ENCODE measurements at regions not wholly inside any gene's neighbourhood (a gene's known extent, or its start where the extent isn't known, plus 50 kb on each side); places are given as distances from the start of the nearest gene placed in this dataset.
"Not testable (repeated sequence)": the region's sequence is repeated elsewhere in the genome, so short reads cannot be mapped to it uniquely, and the experiment has no call there.

- no peak for DNase-seq (ENCODE audit: low read depth in 2 of 2)
These were observed 1415.1 kb upstream of the ZEB2 start for GRCh38 chr2:145935016-145935415.

- no peak for DNase-seq (ENCODE audit: low read depth in 2 of 2)
These were observed 1412.0 kb upstream of the ZEB2 start for GRCh38 chr2:145931781-145932395.

DNA sequence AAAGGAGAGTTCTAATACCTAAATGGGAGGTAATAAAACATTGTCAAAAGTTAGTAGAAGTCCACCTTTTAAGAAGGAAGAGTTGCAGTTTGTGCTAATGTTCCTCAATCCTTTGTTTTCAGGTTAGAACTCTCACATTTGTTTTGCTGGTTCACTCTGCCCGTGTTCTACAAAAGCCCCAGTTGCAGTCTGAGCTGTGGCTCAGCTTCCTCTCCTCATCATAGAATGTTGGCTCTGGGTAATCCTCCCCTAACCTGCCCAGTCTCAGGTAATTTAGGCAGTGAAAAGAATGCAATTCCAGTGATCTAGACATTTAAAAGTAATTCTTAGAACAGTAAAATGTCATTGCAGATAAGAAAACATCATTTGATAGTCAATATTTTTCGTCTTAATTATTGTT, 1410.4 kb upstream of the ZEB2 start:
- DNase-seq (ENCODE audit: low read depth in 2 of 2) = no peak

GRCh38 chr2:145927131-145927950, 1407.4 kb upstream of the ZEB2 start:
- DNase-seq (ENCODE audit: low read depth in 2 of 2) = no peak

DNA sequence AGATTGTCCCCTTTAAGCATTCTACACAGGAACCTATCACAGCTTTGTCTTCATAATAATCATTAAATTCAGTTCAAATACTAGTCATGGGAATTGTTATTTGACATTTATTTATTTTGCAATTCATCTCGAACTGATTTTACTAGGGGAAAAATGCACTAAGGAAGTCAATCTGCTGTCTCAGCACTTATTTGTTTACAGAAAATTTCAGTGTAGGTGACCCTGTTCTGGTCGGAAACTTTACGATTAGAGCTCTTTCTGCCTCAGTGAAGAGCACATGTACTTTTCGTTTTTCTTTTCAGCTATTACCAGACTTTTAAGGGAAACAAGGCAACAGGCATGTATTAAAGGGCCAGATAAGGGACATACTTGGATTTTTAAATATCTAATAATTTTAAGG, 1405.7 kb upstream of the ZEB2 start:
- DNase-seq (ENCODE audit: low read depth in 2 of 2) = no peak

- no peak for DNase-seq (ENCODE audit: low read depth in 2 of 2)
These were observed 1399.6 kb upstream of the ZEB2 start for GRCh38 chr2:145919477-145919876.

- no peak for DNase-seq (ENCODE audit: low read depth in 2 of 2)
These were observed 1399.0 kb upstream of the ZEB2 start for GRCh38 chr2:145918951-145919350.

DNA sequence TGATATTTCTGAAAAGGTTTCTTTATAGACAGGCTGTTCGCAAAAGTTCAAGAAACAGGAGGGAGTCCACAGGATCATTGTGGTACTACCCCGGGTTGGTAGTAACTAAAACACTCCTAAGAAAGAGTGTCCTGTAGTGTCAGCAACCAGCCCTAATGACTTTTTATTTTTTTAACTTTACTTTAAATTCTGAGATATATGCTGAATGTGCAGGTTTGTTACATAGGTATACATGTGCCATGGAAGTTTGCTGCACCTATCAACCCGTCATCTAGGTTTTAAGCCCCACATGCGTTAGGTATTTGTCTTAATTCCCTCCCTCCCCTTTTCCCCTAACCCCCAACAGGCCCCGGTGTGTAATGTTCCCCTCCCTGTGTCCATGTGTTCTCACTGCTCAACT, 1396.9 kb upstream of the ZEB2 start:
- DNase-seq (ENCODE audit: low read depth in 2 of 2) = no peak

DNA sequence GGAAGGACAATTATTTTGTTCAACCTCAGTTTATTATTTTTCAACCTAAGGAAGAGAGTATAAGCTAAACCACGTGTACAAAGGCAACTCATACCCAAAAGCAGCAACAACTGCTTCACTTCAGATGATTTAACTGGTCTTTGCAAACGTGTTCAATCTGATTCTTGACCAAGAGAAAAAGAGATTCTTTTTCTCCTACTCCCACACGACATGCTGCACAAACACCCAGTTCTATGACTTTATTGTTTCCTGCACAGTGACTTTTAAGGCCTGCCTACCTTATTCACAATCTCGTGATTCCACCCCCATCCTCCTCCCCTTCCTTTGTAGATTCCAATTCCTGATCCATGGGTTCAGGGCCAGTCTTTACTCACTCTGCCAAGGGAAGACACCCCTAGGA, 1394.8 kb upstream of the ZEB2 start:
- no peak for DNase-seq (ENCODE audit: low read depth in 2 of 2)

DNA sequence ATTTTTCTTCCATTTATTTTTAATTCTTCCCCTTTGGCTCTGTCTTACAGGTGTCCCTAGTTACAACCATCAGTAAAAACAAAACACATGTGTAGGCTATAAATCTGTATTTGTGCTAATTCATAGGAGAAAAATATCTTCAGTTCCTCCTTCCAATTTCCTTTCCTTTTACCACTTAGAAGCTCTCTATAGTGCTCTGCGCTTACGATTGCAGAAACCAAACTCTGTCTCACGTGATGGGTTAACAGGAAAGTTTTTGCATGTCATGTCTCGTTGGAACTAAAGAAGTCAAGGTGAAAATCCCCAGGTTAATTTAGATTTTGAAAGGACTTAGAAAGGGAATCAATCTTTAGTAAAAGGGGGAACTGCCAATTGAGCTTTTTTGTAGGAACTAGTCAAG, 1390.5 kb upstream of the ZEB2 start:
- no peak for DNase-seq (ENCODE audit: low read depth in 2 of 2)

DNA sequence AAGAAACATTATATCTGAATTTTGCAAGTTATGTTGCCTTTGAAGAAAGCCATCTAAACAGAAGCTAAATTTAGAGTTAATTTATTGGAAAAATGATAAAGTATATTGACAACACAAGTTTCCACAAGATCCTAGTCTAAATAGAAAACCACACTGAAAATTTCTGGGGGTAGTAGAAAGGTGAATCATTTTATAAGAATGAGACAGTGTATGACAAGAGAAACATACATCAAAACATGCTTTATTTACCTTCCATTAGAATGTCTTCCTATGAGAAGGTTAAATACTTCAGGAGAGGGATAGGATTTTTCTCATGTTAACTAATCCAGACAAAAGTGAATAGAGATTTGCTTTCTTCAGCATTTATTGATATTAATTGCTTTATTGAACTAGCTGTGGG, 1389.8 kb upstream of the ZEB2 start:
- no peak for DNase-seq (ENCODE audit: low read depth in 2 of 2)

- no peak for DNase-seq (ENCODE audit: low read depth in 2 of 2)
These were observed 1389.3 kb upstream of the ZEB2 start for GRCh38 chr2:145909175-145909755.

GRCh38 chr2:145906354-145906753, 1386.4 kb upstream of the ZEB2 start:
- DNase-seq (ENCODE audit: low read depth in 2 of 2) = no peak

- DNase-seq (ENCODE audit: low read depth in 2 of 2) = no peak
These were observed 1385.5 kb upstream of the ZEB2 start for GRCh38 chr2:145905371-145905770.

DNA sequence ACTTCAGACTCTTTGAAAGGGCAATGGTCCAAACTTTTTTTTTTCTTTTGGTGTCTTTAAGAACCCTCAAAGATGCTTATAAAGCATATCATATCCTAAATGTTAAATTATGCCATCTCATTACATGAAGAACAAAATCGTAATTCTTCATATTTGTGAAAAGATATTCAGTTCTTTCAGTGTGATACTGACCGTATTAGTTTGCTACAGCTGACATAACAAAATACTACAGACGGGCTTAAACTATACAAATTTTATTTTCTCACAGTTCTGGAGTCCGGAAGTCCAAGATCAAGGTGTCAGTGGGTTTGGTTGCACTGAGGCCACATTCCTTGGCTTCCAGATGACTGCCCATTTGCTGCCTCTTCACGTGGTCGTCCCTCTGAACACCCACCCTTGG, 1377.2 kb upstream of the ZEB2 start:
- DNase-seq (ENCODE audit: low read depth in 2 of 2) = no peak

- no peak for DNase-seq (ENCODE audit: low read depth in 2 of 2)
These were observed 1368.0 kb upstream of the ZEB2 start for GRCh38 chr2:145887915-145888314.

GRCh38 chr2:145880997-145881396, 1361.1 kb upstream of the ZEB2 start:
- DNase-seq (ENCODE audit: low read depth in 2 of 2) = not testable (repeated sequence)

DNA sequence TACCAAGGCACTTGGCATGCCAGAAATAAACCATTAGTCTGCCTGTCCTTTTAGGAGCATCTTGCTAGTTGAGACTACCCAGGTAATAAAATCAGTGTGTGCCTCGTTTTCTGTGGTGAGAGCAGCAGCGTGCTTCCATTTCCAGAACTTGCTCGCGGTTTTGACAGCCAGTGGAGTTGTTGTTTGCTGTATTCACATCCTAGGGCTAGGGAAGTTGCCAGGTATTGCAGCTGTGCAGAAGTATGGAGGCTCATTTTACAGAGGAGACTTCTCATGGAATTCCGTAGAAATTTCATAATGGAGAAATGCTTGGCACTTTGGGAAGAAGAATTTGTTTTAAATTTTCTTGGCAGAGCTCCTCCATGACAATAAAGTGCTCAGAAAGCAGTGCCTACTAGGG, 1355.1 kb upstream of the ZEB2 start:
- no peak for DNase-seq (ENCODE audit: low read depth in 2 of 2)

DNA sequence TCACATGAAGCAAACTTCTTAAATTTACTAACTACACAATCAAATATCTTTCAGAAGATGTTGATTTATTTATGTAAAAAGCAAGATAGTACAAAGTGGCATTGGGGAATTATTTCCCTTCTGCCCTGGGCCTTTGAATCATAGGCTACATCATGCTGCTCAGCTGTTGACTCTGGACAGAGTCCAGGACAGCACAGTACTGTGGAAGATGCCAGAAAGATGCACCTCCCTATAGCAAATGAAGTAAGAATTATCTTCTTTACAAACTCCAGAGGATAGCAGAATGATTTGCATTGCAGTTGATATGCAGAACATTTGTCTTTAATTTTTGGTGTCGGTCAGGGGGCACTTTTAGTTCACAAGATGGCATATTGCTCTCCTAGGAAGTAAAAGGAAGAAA, 1354.5 kb upstream of the ZEB2 start:
- DNase-seq (ENCODE audit: low read depth in 2 of 2) = peak; percentile 20 to 31

- no peak for DNase-seq (ENCODE audit: low read depth in 2 of 2)
These were observed 1344.6 kb upstream of the ZEB2 start for GRCh38 chr2:145864501-145864900.

DNA sequence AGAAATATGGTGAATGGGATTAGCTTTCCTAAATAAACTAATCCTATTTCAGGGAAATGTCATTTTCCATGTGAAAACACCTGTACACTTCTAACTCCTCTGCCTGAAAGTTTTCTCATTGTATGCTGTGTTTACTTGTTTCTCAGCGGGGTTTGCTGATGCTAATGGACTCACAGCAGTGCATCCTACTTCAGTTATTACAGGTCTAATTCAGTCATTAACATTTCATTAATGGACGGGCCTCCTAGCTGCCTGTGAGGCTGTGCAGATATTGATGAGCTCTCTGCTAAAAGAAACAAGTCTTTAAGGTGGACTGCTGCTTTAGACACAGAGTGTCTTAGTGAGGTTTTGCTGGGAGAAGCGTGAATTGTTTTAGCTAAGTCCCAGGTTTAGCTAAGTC, 1342.0 kb upstream of the ZEB2 start:
- DNase-seq (ENCODE audit: low read depth in 2 of 2) = no peak

GRCh38 chr2:145860083-145860482, 1340.2 kb upstream of the ZEB2 start:
- DNase-seq (ENCODE audit: low read depth in 2 of 2) = no peak

- DNase-seq (ENCODE audit: low read depth in 2 of 2) = no peak
These were observed 1335.2 kb upstream of the ZEB2 start for GRCh38 chr2:145855142-145855541.
